ENCODE measurements at regions not wholly inside any gene's neighbourhood (a gene's known extent, or its start where the extent isn't known, plus 50 kb on each side); places are given as distances from the start of the nearest gene placed in this dataset.

DNA sequence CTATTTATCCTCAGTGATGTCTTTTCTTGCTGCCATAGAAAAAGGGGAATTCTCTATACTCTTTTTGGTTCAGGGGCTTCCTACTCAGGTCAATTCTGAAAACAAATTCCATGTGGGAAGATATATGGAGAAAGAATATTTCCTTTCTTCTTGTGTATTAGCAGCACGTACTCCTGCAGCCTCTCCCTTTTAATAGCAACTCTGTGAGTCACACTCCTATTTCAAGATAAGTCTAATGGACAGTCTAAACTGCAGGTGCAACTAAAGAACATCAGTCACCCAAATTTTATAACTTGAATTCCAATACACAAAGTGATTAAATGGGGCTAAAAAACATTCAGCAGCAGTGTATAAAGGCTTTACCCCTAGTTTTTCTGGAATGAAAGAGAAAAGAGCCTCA lies 942.2 kb downstream of the CNTNAP5 start:
- no peaks in the 10 kb centered on the region for H3K9me3 ChIP-seq (ENCODE audit: insufficient read depth, low read length)
- H3K79me2 ChIP-seq (ENCODE audit: low read length), result no peaks in the 10 kb centered on the region
- no peak overlapping the region for H3K27ac ChIP-seq (ENCODE audit: low read length)
- H3K36me3 ChIP-seq (replicated peaks; ENCODE audit: low read depth, low read length), result no peaks in the 10 kb centered on the region
- H3K9ac ChIP-seq (ENCODE audit: low read length), result no peak overlapping the region
- H3K27me3 ChIP-seq (ENCODE audit: low read depth, low read length), result no peaks in the 10 kb centered on the region; the same call in 1 of the 2 replicates
- H3K4me3 ChIP-seq (ENCODE audit: low read length), result no peak overlapping the region
- TF ChIP-seq EZH2phosphoT487 (IDR thresholded peaks at IDR 0.05; ENCODE audit: low read depth), result no peak
- TF ChIP-seq, protein P1, sequence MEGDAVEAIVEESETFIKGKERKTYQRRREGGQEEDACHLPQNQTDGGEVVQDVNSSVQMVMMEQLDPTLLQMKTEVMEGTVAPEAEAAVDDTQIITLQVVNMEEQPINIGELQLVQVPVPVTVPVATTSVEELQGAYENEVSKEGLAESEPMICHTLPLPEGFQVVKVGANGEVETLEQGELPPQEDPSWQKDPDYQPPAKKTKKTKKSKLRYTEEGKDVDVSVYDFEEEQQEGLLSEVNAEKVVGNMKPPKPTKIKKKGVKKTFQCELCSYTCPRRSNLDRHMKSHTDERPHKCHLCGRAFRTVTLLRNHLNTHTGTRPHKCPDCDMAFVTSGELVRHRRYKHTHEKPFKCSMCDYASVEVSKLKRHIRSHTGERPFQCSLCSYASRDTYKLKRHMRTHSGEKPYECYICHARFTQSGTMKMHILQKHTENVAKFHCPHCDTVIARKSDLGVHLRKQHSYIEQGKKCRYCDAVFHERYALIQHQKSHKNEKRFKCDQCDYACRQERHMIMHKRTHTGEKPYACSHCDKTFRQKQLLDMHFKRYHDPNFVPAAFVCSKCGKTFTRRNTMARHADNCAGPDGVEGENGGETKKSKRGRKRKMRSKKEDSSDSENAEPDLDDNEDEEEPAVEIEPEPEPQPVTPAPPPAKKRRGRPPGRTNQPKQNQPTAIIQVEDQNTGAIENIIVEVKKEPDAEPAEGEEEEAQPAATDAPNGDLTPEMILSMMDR (IDR thresholded peaks at IDR 0.05; ENCODE audit: low read depth, low read length), result no peak
- H4K20me1 ChIP-seq (ENCODE audit: insufficient read depth, low read length), result no peaks in the 10 kb centered on the region
- H3K4me1 ChIP-seq (ENCODE audit: low read length), result no peaks in the 10 kb centered on the region
- H3K4me2 ChIP-seq (ENCODE audit: low read length), result no peak overlapping the region
- H2AFZ ChIP-seq (ENCODE audit: low read depth, low read length), result no peak overlapping the region

DNA sequence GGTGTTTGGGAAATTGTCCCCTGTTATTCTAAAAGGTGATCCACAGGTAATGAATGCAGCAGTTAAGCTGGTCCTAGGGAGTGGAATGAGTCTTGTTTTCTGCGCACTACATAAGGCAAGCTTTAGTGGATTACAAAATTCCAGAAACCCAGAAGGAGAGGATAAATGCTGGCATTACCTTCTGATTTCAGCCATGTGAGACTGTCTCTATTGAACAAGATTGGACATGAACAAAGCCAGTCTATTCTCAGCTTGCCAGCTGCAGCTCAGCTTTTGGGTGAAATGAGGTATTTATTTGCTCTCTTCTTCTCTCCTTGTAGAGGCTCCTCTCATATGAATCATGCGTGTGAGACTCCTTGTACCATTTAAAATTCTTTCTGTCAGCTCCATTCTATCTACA lies 944.9 kb downstream of the CNTNAP5 start:
- H3K4me1 ChIP-seq (ENCODE audit: low read length), result no peaks in the 10 kb centered on the region
- H3K4me3 ChIP-seq (ENCODE audit: low read length), result no peak overlapping the region
- H3K36me3 ChIP-seq (replicated peaks; ENCODE audit: low read depth, low read length), result no peaks in the 10 kb centered on the region
- no peaks in the 10 kb centered on the region; the same call in 1 of the 2 replicates for H3K27me3 ChIP-seq (ENCODE audit: low read depth, low read length)
- no peak overlapping the region for H3K9ac ChIP-seq (ENCODE audit: low read length)
- no peaks in the 10 kb centered on the region for H4K20me1 ChIP-seq (ENCODE audit: insufficient read depth, low read length)
- no peak overlapping the region for H2AFZ ChIP-seq (ENCODE audit: low read depth, low read length)
- H3K4me2 ChIP-seq (ENCODE audit: low read length), result no peak overlapping the region
- no peaks in the 10 kb centered on the region for H3K79me2 ChIP-seq (ENCODE audit: low read length)
- H3K27ac ChIP-seq (ENCODE audit: low read length), result no peak overlapping the region
- TF ChIP-seq, protein P1 (IDR thresholded peaks at IDR 0.05; ENCODE audit: low read depth, low read length), result no peak
- TF ChIP-seq EZH2phosphoT487 (IDR thresholded peaks at IDR 0.05; ENCODE audit: low read depth), result no peak
- H3K9me3 ChIP-seq (ENCODE audit: insufficient read depth, low read length), result no peaks in the 10 kb centered on the region

DNA sequence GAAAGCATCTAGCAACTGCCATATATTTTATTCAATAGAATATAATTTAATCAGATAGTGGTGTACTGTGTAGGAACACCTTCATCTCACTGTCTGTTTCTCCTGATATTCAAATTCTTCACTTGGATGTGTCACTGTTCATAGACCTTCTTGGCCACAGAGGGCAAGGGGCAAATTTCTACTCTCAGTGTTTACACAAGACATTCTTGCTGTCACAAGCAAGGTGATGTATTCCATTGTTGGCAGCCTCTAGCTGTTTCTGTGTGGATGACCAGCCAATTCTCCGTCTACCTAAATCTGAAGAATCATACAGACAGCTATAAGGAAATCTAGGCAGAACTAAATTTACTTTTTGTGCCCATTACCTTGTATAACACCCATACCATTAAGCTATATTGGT lies 948.3 kb downstream of the CNTNAP5 start:
- Histone ChIP-seq H3K36me3 (replicated peaks; ENCODE audit: low read depth, low read length) (no peaks in the 10 kb centered on the region), H3K4me3 (ENCODE audit: low read length) (no peak overlapping the region), H3K4me2 (ENCODE audit: low read length) (no peak overlapping the region), H3K9me3 (ENCODE audit: insufficient read depth, low read length) (no peaks in the 10 kb centered on the region), H3K4me1 (ENCODE audit: low read length) (no peaks in the 10 kb centered on the region), H4K20me1 (ENCODE audit: insufficient read depth, low read length) (no peaks in the 10 kb centered on the region), H3K79me2 (ENCODE audit: low read length) (no peaks in the 10 kb centered on the region), H3K27me3 (ENCODE audit: low read depth, low read length) (no peaks in the 10 kb centered on the region), H2AFZ (ENCODE audit: low read depth, low read length) (no peak overlapping the region), H3K9ac (ENCODE audit: low read length) (no peak overlapping the region), H3K27ac (ENCODE audit: low read length) (no peak overlapping the region)
- TF ChIP-seq, protein P1 (IDR thresholded peaks at IDR 0.05; ENCODE audit: low read depth, low read length), result no peak
- no peak for TF ChIP-seq EZH2phosphoT487 (IDR thresholded peaks at IDR 0.05; ENCODE audit: low read depth)

DNA sequence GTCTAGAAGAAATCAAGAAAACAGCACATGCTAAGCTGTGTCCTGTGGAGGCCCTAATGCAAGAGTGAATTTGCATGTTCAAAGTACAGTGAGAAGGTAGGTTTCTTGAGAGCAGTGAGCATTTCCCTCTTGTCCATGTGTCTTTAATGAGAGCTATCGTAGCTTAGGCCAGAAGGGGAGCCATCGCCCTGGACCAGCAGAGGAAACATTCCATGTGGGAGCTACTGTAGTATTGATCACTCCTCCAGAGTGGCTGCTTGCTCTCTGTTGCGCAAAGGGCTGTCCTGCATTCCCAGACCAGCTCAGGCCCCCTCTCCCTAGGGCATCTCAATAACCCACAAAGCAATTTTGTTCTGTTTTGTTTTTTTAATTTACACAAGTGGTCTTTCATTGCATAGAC lies 950.1 kb downstream of the CNTNAP5 start:
- no peaks in the 10 kb centered on the region for H3K4me1 ChIP-seq (ENCODE audit: low read length)
- H3K27me3 ChIP-seq (ENCODE audit: low read depth, low read length), result no peaks in the 10 kb centered on the region
- TF ChIP-seq EZH2phosphoT487 (IDR thresholded peaks at IDR 0.05; ENCODE audit: low read depth), result no peak
- TF ChIP-seq, protein P1 (IDR thresholded peaks at IDR 0.05; ENCODE audit: low read depth, low read length), result no peak
- no peaks in the 10 kb centered on the region for H3K9me3 ChIP-seq (ENCODE audit: insufficient read depth, low read length)
- no peaks in the 10 kb centered on the region for H3K79me2 ChIP-seq (ENCODE audit: low read length)
- H3K4me3 ChIP-seq (ENCODE audit: low read length), result no peak overlapping the region
- H3K4me2 ChIP-seq (ENCODE audit: low read length), result no peak overlapping the region
- no peaks in the 10 kb centered on the region for H3K36me3 ChIP-seq (replicated peaks; ENCODE audit: low read depth, low read length)
- H2AFZ ChIP-seq (ENCODE audit: low read depth, low read length), result no peak overlapping the region
- H4K20me1 ChIP-seq (ENCODE audit: insufficient read depth, low read length), result no peaks in the 10 kb centered on the region
- H3K27ac ChIP-seq (ENCODE audit: low read length), result no peak overlapping the region
- no peak overlapping the region for H3K9ac ChIP-seq (ENCODE audit: low read length)
